NCI-H146 treated with DMSO at 0.1 percent for 48 hours (cell line): ENCODE measurements at regions not wholly inside any gene's neighbourhood (a gene's known extent, or its start where the extent isn't known, plus 50 kb on each side); places are given as distances from the start of the nearest gene placed in this dataset.
"Not testable (repeated sequence)": the region's sequence is repeated elsewhere in the genome, so short reads cannot be mapped to it uniquely, and the experiment has no call there.

Source experiments
- DNase-seq: peaks from one replicate; lab custom pipeline; 2025; ENCODE audit not compliant: unreplicated experiment; lab: John Stamatoyannopoulos, UW

DNA sequence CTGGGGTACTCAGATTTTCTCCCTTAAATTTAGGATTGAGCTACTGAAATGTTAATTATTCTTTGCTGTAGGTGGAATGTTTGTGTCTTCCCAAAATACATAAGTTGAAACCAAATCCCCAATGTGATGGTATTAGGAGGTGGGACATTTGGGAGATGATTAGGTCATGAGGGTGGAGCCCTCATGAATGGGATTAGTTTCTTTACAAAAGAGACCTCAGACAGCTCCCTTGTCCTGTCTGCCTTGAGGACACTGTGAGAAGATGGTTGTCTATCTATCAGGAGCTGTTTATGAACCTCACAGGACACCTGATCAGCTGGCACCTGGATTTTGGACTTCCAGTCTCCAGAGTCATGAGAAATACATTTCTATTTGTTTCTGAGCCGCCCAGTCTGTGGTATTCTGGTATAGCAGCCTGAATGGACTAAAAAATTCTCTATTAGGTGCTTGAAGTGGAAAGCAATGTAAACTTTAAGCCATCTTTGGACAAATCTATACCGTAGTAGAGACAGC, 99.2 kb upstream of the UXS1 start:
- DNase-seq = no peak

DNA sequence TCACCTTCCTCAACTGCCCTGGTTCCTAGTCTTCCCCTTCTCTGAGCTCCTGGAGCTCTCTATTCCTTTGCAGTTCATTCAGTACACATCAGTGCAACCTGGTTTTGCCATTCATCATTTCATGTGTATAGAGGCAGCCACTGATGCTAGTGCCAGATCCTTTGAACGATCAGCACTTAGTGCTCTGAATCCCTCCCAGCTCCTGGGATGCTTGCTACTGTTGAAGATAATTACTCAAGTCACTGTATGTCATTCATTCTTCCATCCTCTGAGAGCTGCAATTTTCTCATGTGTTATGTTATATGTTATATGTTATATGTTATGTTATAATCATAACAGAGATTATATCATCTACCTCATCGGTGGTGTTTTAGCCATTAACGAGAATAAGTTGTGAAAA, 98.5 kb upstream of the UXS1 start:
- DNase-seq = no peak

DNA sequence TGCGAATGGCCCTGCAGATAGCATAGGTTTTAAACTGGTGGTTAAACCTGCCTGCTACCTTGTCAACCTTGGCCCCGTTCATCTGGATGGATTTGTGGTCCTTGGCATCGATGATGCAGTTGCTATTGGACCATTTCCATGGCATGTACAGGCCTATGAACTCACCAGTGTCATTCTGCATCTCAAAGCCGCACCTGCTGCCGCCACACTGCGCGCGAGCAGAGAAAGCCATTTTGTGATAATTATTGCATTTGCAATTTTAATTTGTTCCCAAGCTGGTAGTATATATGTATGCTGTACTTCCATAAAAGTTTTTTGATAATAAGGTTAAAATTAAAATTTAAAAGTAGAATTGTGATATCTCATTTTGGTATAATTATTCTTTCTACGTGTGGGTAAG, 94.8 kb upstream of the UXS1 start:
- no peak for DNase-seq

DNA sequence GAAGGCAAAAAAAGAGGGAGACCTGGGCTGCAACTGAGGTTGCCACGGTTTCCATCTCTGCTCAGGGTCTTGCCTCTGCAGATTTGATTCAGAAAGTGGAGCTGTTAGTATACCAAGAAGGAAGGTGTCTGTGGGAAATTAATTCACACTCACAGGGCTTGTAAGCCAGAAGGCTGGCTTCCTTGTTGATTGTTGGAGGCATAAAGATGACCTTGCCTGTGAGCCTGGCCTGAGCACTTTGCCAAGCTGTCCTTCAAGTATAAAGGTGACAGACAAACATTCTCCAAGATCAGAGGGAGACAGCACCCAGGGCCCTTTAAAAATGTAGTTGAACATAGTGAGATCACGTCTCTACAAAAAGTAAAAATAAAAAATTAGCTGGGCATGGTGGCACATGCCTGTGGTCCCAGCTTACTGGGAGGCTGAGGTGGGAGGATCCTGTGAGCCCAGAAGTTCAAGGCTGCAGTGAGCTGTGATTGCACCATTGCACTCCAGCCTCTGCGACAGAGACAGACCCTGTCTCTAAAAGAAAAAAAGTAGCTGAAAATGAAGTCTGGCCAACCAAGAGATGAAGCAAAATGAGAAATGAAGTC, 91.2 kb upstream of the UXS1 start:
- DNase-seq = no peak

DNA sequence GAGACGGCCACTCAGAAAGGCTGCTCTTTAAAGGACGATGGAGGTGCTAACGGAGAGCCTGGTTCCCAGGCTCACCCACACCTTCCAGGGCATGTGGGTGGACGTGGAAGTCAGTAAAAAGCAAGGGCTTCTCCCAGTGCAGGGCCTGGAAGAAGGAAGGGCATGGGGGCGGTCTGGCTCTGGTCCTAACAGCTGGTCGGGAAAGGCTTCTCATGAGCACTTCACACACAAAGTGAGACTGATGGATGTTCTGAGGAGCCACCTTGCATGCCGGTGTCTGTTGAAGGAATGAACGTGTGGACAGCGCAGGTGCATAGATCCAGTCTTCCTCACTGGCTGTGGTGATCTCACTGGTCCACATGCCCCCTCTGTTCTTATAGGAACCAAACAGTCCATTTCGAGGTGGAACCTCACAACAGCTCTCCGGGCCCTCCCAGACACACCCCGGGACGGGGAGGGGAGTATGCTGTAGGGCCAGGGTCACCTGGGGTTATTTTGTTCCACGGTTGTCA, 90.6 kb upstream of the UXS1 start:
- no peak for DNase-seq

DNA sequence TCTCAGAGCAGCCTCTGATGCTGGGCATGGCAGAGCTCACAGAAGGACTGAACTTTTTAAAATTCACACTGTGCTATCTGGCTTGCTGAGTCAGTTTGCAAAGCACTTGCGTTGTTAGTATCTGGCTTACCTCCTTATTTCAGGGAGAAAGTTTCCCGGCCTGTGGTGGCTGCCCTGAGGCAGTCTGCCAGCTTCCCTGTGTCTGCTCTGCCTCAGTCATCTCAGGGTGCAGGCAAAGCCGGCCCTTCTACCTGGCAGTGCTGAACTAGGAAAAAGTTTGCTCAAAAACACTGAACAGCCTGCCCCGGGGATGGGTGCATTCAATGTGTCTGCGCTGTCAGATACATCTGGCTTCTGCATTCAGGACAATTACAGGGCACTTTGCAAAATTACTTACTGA, 90.2 kb upstream of the UXS1 start:
- DNase-seq = no peak

DNA sequence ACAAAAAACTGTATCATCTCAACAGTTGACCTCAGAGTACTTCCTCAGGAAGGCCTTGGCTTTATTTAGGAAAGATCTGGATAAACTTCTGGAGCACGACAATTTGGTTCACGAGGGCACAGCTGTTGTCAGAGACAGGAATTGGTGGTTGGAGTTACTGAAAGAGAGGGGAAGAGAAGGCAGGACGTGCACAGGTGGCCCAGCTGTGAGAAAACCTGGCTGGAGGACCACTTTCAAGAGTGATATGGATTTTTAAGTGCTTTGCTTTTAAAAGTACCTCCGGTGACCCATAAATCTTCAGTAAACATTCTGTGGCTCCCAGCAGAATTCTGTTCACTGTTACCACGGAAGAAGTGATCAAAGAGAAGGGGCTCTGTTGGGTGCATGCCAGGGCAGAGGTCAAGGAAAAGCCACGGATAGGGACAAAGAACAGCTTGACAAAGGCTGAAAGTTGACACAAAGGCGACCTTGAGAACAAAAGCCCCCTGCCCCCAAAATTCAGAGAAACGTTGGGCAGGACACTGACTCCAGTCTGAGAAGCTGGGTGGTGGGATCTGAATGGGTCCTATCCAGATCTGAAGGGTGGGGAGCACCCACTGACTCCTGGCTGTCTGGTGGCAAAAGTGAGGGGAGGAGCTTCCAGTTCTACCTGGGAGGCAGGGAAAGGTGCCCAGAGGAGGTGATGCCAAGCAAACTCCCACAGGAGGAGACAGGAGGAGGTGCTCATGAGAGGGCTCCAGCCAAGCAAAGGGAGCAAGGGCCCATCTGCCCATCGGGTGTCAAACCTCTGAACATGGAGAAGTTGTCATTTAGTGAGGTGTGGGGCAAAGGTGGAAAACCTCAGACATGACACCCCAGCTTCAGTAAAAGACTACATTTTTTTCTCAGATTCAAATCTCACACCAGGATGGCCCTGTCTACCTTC, 89.4 kb upstream of the UXS1 start:
- DNase-seq = not testable (repeated sequence)

DNA sequence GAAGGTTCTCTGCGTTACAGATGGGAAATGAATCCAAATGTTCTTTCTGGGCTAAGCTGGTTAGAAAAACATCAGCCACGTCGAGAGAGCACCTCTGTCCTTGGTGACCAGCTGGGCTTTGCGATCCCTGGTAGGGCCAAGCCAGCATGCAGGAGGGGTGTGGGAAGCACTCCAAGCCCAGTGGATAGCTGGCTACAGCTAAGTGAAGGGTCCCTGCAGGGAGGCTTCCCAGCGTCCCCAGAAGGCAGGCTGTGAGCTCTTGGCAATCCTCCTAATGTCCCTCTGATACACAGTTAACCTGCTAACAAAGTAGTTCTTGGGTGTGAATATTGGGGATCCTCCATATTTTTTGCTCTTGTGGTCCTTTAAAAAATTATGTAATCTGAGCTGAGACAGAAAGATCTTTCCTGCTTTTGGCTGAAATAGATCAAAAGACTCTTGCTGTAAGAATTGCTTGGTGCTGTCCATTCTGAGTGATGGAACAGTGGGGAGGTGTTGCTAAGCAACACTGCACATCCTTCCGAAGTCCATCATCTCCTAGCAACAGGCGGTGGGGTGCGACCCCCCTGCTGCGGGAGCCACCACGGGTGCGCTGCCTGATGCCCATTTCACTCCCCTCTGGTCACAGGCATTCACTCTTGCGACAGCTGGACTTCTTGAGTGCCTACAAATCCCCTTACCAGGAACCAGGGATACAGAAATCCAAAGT, 88.5 kb upstream of the UXS1 start:
- DNase-seq = no peak

DNA sequence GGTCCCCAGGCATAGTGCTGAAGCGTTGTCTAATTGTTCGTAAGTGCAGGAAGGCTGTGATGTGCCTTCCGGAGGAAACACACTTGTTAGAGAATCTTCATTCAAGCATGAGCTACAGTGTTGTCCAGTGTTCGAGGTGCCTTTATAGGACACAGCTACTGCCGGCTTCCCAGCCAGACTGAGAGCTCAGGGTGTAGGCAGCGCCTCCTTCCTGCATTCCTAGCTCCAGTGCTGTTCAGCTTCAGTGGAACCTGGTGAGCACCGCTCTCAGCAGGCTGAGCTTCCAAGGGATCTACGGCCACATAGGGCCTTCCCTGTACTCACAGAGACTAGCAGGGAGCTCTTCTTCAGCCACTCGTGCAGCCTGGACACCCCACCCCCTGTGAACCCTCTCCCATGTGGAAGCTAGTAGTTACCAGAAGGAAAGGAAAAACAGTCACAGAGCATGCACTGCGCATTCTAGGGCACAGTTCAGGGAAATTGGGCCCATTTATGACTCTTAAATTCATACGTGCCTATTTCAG, 87.9 kb upstream of the UXS1 start:
- not testable (repeated sequence) for DNase-seq

DNA sequence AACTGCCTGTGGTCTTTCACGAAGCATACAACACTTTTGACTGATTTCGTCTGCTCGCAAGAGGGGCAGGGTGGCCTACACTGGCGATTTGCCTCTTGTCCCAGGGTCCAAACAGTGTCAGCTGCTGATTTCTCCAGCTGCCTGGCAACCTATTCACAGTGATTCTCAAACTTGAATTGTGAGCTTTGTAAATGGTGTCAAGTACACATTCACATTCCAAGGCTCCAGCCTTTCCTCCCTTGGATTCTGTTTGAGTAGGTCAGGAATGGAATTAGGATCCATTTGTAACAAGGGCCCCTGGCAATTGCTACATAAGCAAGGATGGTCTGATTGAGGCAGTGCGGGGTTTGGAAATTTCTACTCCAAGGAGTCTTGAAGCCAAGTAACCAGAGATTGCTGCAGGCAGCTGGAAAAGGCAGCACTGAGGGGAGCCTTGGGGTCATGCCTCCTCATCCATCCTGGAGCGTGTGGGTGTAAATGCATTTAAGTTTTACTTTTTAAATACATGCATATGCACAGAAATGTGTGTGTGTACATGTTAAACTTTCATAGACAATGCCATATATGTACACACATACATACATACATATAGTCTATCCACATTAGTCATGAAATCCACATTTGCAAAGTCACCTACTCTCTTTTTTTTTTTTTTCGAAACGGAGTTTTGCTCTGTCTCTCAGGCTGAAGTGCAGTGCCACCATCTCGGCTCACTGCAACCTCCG, 86.8 kb upstream of the UXS1 start:
- no peak for DNase-seq

DNA sequence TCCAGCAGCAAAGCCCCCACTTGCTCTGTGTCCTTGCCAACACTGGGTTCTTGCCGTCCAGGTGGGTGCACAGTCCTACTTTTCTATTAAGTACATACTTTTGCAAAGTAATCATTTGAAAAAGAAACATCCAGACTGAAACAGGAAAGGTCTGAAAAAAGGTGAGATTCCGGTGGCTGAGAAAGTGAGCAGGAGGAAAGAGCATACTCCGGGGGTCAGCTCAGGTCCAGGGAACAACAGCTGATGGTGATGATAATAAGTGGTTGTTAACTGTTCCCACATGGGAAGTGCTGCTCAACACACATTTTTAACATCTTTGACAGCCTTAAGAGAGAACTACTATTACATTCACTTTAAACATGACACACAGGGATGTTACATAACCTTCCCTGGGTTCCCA, 86.1 kb upstream of the UXS1 start:
- DNase-seq = no peak

DNA sequence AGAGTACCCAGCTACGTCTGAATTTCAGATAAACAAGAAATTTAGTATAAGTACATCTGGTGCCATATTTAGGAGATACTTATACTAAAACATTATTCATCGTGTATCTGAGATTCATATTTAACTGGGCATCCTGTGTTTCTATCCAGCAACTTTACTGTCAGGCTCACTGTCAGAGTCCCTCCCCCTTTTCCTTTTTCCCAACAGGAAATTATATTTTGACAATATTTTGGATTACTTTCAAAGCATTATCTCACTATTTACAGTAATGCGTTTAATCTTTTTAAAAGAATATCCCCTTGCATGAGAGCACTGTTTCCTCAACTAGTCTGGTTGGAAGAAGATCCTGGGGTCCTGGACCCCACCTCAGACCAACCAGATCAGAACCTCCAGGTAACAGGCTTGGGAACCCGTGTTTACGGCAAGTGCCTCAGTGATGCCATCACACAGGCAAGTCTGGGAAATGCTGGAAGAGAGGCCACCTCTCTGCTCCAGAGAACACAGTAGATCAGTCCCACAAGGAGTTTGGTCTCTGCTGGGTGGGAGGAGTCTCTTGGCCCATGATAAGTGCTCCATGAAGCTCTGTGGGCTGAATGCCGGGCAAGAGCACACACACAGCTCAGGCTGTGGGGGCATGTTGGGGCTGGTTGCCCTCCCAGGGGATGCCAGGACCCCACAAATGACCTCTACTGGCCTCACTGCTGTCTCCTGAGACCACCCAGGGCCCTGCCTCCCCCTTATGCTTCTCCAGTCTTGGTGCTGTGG, 84.2 kb upstream of the UXS1 start:
- DNase-seq = no peak

DNA sequence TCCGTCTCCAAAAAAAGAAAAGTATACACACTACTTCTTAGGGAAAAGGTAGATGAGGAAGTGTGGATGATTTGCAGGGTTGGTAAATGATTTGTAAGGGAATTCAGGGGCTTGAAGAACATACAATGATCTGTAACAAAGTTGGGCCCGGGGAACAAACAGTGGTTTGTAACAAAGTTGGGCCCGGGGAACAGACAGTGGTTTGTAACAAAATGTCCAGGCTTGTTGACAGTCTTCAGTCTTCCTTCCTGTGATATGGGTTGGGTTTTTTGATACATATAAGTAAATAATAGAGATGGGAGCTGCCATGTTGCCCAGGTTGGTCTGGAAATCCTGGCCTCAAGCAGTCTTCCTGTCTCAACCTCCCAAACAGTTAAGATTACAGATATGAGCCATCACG, 83.3 kb upstream of the UXS1 start:
- DNase-seq = no peak

DNA sequence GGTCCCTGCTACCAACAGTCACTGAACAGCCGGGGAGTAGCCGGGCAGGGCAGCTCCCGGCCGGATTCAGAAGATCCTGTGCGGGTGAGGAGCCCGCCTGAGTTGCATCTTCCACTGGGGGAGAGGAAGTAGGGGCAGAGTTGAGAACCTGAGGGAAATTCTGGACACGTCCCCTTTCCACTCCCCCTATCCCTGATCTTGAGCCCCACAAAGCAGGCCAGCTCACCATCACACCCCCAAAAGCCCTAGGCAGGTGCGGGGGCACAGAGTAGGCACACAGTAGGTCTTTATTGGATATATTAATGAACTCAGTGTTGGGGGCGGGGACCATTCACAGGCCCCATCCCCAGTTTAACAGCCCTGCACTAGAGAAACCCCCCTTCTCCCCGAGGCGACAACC, 81.9 kb upstream of the UXS1 start:
- no peak for DNase-seq

DNA sequence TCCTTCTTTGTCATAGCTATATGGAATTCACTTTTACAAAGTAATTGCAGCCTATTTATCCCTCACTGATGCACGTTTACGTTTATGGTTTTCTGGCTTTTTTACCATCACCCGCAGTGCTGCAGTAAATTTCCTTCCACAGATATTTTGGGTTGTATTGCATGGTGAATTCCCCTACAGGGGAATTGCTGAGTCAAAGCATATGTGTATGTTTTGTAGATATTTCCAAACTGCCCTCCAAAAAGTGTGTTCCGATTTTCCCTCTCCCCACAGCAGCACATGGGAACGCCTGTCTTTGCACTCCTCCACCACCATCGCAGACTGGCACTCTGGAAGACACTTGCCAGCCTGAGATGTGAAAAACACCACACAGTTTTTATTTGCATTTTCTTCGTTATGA, 80.6 kb upstream of the UXS1 start:
- DNase-seq = no peak

DNA sequence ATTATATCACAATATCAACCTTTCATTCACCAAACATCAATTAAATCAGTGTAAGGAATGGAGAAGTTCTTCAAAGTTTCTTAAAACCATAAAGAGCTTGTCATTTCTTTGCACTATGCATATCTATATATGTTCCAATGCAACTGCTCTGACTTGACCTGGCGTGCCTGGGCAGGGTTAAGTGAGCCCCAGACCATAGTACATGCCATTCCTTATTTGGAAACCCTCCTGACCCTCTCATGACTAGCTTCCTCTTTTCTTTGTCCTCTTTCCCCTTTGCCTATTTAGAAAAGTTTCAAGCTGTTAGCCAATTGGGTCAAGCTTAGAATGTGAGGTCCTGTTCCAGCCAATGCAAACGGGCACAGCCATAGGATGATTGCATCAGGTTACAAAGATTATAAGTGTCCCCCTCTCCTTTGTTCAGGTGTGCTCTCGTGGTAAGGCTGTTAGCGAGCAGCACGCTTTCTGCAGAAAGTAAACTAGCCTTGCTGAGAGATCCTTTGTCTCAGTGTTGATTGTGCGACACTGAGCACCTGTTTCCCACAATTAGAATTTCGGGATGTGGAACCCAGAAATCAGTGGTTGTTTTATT, 78.2 kb upstream of the UXS1 start:
- no peak for DNase-seq

DNA sequence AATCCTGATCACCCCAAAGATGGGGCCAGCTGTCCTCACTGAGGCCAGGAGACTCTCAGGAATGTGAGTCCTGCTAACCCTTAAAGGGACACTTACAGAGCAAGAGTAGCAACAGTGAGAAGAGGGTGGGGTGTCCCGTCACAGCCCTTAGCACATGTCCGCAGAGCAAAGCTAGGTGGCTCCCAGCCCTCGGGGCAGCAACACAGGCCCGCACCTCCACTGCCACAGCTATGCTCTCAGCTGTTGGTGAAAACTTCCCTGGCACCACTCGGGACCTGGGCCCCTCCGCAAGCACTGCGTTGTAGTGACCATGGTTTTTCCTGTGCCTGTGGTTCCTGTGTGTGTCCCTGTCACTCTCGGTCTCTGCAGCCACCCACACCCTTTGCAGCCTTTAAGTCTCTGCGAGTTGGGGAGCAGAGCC, 76.4 kb upstream of the UXS1 start:
- DNase-seq = no peak

DNA sequence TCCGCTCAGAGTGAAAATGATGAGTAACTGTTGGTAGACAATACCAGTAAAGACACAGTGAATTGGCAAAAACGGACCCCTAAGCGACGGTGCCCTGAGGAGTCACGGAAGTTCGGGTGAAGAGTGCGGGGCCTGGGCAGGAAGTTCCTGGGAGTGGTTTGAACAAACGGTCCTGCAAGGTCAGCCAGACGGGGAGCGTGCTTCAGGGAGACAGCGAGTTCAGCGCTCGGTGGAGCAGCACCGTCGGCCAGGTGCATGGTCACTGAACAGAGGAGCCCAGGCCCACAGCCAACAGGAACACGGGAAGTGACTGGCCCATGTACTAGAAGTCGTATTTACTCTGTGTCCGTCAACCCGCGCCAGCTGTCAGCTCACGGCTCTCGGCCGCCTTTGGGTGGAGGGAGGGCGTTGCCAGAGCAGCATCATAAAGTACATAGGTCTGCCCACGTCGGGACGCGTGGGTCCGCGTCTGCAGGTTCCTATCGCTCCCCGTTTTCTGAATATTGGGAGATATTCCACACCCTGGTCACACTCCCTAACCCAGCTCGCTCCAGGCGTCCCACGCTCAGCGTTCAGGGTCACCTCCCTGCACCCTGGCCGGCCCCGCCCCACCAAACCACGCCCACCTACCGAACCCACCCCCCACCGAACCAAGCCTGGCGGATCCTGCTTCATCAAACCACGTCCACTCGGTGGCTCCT, 75.6 kb upstream of the UXS1 start:
- DNase-seq = peak; percentile 27

DNA sequence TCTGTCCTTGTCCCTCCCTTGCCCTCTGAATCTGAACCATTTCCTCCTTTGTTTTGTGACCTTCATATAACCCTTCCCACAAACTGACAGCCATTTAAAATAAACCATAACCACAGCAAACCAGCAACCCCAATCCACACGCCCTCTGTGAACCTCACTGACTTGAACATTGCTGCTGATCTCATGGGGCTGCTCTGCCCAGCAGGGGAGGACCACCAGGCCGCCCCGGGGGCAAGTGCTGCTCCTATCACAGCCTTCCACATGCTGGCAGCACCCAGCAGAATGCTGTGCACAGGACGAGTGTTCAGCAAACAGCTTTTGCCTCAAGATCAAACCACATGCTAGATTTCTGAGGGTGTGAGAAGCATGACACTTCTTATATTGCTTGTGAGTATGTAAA, 73.9 kb upstream of the UXS1 start:
- no peak for DNase-seq
